Endothelial cell (in vitro differentiated cells): ENCODE measurements at regions not wholly inside any gene's neighbourhood (a gene's known extent, or its start where the extent isn't known, plus 50 kb on each side); places are given as distances from the start of the nearest gene placed in this dataset.

Source experiments
- DNase-seq: peaks from one replicate; pipeline ENCODE4 v3.0.0; 2021; ENCODE audit warnings: low spot score
- H3K27ac Mint-ChIP-seq: one replicate; pipeline ENCODE4 v1.8.0; 2021; ENCODE audit warnings: mixed read lengths, inconsistent platforms; ENCODE audit not compliant: unreplicated experiment
- H3K27me3 Mint-ChIP-seq: one replicate; pipeline ENCODE4 v1.8.0; 2021; ENCODE audit warnings: mild to moderate bottlenecking, moderate library complexity, mixed read lengths, inconsistent platforms; ENCODE audit not compliant: unreplicated experiment
- H3K36me3 Mint-ChIP-seq: one replicate; pipeline ENCODE4 v1.8.0; 2021; ENCODE audit warnings: mild to moderate bottlenecking, low read depth, mixed read lengths, inconsistent platforms; ENCODE audit not compliant: unreplicated experiment
- H3K4me1 Mint-ChIP-seq: one replicate; pipeline ENCODE4 v1.8.0; 2021; ENCODE audit warnings: mild to moderate bottlenecking, mixed read lengths, inconsistent platforms; ENCODE audit not compliant: unreplicated experiment
- H3K4me3 Mint-ChIP-seq: one replicate; pipeline ENCODE4 v1.8.0; 2021; ENCODE audit warnings: mild to moderate bottlenecking, mixed read lengths, inconsistent platforms; ENCODE audit not compliant: unreplicated experiment
- H3K9me3 Mint-ChIP-seq: one replicate; pipeline ENCODE4 v1.8.0; 2021; ENCODE audit warnings: mixed read lengths, inconsistent platforms; ENCODE audit not compliant: unreplicated experiment
- TF ChIP-seq, protein P1 (sequence below): fragments of 200-600 bp; sonication (generic); IDR thresholded peaks from one replicate; pipeline ENCODE4 v1.5.0; 2021; ENCODE audit warnings: antibody characterized with exemption; ENCODE audit not compliant: unreplicated experiment

DNA sequence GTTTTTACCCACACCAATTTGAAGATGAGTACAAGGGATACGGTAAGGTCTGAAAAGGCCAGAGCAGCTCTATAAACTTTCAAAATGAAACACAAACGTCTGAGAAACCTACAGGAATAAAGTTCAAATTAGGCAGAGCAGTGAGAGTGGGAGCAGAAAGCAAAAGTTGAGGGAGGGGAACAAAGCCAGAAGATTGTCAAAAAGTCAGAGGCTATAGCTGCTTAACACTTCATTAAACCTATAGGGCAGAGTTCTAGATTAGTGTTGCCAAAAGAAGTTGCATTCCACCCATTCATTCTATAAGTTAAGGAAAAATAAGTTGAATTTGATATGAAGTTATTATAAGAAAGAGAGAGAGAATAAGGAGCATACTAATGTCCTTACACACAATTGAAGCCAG is 309.6 kb upstream of the CD180 start:
- TF ChIP-seq, protein P1, sequence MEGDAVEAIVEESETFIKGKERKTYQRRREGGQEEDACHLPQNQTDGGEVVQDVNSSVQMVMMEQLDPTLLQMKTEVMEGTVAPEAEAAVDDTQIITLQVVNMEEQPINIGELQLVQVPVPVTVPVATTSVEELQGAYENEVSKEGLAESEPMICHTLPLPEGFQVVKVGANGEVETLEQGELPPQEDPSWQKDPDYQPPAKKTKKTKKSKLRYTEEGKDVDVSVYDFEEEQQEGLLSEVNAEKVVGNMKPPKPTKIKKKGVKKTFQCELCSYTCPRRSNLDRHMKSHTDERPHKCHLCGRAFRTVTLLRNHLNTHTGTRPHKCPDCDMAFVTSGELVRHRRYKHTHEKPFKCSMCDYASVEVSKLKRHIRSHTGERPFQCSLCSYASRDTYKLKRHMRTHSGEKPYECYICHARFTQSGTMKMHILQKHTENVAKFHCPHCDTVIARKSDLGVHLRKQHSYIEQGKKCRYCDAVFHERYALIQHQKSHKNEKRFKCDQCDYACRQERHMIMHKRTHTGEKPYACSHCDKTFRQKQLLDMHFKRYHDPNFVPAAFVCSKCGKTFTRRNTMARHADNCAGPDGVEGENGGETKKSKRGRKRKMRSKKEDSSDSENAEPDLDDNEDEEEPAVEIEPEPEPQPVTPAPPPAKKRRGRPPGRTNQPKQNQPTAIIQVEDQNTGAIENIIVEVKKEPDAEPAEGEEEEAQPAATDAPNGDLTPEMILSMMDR, result no peak
- no peaks in the 10 kb centered on the region for H3K9me3 Mint-ChIP-seq
- no peaks in the 10 kb centered on the region for H3K27me3 Mint-ChIP-seq
- H3K36me3 Mint-ChIP-seq, result no peaks in the 10 kb centered on the region
- H3K27ac Mint-ChIP-seq, result no peak overlapping the region
- no peak for DNase-seq
- H3K4me1 Mint-ChIP-seq, result no peaks in the 10 kb centered on the region
- no peak overlapping the region for H3K4me3 Mint-ChIP-seq

DNA sequence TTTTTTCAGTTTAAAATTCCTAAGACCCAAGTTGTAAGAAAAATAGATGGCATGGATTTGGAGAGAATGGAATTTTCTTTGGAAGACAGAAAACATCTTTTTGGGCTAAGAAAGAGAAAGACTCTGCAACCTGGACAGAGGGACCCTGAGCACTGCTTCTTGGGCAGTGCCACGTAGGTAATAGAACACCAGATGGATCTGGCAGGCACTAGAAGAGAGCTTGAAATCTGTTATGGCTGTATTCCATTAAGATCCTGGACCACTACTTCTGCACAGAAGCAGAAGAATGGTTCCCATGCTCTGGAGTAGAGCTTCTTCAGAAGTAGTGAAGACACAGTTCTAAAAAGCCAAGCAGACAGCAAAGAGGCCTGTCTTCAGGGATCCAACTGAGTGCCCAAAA is 306.4 kb upstream of the CD180 start:
- Mint-ChIP-seq H3K36me3 (no peaks in the 10 kb centered on the region), H3K4me3 (no peak overlapping the region), H3K27me3 (no peaks in the 10 kb centered on the region), H3K9me3 (no peaks in the 10 kb centered on the region), H3K27ac (no peak overlapping the region), H3K4me1 (no peaks in the 10 kb centered on the region)
- no peak for DNase-seq
- TF ChIP-seq, protein P1, result no peak

DNA sequence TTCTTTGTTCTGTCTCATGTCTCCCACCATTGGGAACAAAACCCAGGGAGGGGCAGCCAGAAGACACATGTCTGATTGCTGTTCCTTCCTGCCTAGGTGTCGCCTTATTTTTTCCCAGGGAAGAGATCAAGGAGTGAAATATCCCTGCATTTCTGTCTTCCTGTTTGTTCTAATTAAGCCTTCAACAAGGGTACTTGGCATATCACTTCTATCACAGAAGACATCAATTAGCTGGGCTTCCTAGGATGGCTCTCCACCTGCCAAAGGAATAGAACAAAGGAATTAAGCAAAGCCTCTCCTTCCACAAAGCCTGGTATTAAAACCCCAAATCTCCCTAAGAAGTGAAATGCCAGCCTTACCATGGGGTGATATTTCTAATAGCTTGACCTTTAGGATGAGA is 299.5 kb upstream of the CD180 start:
- no peak for DNase-seq
- H3K27ac Mint-ChIP-seq, result no peak overlapping the region
- no peaks in the 10 kb centered on the region for H3K9me3 Mint-ChIP-seq
- H3K27me3 Mint-ChIP-seq, result no peaks in the 10 kb centered on the region
- H3K4me3 Mint-ChIP-seq, result no peak overlapping the region
- TF ChIP-seq, protein P1, result no peak
- no peaks in the 10 kb centered on the region for H3K4me1 Mint-ChIP-seq
- H3K36me3 Mint-ChIP-seq, result no peaks in the 10 kb centered on the region

DNA sequence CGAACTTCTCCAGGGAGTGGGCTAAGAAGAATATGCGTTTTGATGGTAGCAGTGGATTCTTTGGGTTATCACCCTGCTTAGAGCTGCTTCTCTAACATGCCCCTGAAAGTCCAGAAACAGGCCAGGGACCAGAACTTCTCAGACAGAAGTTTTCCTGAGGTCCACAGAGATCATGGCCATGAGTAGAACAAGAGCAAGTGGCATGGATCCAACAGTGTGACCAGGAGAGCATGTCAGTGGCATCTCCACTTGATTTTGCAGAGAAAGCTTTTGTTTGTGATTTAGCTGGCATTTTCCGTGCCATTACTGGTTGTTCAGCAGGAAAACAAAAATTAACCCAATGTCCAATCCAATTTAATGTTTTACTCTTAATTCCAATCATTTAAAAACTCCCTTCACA is 298.5 kb upstream of the CD180 start:
- TF ChIP-seq, protein P1, result no peak
- no peak for DNase-seq
- Mint-ChIP-seq H3K36me3 (no peaks in the 10 kb centered on the region), H3K9me3 (no peaks in the 10 kb centered on the region), H3K4me3 (no peak overlapping the region), H3K27ac (no peak overlapping the region), H3K4me1 (no peaks in the 10 kb centered on the region), H3K27me3 (no peaks in the 10 kb centered on the region)

DNA sequence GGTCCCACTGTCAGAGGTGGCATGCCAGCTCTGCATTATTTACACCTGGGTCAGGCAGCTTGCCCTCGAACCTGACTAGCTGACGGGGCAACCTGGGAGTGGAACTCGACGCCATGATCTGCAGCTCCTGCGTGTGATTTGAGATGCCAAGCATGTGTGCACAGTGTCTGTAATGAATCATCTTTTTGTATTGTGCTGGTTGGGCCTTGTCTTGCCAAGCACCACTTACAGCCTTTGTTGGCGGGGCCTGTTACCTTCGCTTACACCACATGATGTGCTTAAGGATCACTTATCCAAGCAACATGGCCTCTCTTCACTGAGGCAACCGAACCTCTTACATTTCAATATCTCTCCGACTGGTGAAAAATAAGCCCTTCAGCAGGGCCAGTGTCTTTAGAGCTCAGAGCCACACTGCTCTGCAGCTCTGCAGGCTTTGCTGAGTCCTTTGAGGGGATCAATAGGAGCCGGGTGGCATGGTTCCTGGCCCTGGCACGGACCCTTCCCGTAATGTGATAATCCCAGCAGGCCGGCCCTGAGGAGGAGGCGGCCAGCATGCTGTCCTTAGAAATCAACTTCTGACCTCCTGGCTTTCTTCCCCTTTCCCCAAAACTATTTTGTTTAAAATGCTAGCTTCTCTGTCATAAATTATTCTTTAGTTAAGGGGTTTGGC is 297.7 kb upstream of the CD180 start:
- no peak overlapping the region for H3K4me3 Mint-ChIP-seq
- DNase-seq, result no peak
- H3K4me1 Mint-ChIP-seq, result no peaks in the 10 kb centered on the region
- TF ChIP-seq, protein P1, result no peak
- H3K9me3 Mint-ChIP-seq, result no peaks in the 10 kb centered on the region
- H3K27ac Mint-ChIP-seq, result no peak overlapping the region
- H3K36me3 Mint-ChIP-seq, result no peaks in the 10 kb centered on the region
- H3K27me3 Mint-ChIP-seq, result no peaks in the 10 kb centered on the region
